ENCODE measurements at regions not wholly inside any gene's neighbourhood (a gene's known extent, or its start where the extent isn't known, plus 50 kb on each side); places are given as distances from the start of the nearest gene placed in this dataset.

DNA sequence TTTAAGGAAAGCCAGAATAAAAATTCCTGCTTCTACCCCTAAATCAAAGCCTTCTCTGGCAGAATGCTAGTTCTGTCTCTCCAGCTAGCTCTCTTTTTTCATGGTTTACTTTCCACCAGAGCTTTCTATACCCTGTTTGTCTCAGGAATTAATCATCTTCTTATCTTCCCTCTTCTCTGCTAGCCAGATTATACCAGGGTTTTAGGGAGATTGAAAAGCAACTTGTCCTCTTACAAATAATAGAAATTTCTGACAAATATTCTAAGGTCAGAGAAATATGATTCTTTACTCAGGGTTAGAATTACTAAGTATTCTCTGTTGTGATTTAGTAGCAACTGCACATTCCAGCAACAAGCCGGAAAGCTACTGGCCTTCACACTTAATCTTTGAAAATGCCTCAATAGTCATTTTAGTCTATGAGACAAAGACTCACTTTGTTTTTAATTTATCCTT lies 166.4 kb downstream of the TANC2 start:
- no peak for DNase-seq (ENCODE audit: low read depth)

DNA sequence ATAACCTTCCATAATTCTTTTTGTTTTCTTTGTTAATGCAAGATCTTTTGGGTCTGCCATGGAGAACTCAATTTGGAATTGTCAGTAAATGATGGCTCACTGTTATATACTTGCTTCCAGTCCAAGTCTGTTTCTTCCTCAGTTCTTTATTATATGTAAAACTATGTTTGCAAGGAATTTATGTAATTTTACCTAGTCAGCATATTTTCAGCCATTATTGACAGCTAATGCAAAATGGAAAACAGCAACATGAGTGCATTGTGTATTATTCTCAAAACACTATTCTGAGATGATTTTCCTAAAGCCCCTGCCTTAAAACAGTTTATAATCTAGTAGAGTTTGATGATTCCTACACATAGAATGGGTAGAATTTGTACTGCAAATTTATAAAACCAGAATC lies 167.5 kb downstream of the TANC2 start:
- no peak for DNase-seq (ENCODE audit: low read depth)

DNA sequence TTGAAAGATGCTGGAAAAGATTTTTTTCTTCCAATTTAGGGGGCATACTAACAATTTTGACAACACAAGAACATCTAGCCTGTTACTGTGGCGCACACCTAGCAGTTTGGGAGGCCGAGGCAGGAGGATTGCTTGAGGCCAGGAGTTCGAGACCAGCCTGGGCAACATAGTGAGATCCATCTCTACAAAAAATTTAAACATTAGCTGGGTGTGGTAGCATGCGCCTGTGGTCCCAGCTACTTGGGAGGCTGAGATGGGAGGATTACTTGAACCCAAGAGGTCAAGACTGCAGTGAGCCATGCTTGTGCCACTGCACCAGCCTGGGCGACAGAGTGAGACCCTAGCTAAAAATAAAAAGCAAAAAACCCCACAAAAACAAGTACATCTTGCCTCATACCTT lies 168.8 kb downstream of the TANC2 start:
- no peak for DNase-seq (ENCODE audit: low read depth)

DNA sequence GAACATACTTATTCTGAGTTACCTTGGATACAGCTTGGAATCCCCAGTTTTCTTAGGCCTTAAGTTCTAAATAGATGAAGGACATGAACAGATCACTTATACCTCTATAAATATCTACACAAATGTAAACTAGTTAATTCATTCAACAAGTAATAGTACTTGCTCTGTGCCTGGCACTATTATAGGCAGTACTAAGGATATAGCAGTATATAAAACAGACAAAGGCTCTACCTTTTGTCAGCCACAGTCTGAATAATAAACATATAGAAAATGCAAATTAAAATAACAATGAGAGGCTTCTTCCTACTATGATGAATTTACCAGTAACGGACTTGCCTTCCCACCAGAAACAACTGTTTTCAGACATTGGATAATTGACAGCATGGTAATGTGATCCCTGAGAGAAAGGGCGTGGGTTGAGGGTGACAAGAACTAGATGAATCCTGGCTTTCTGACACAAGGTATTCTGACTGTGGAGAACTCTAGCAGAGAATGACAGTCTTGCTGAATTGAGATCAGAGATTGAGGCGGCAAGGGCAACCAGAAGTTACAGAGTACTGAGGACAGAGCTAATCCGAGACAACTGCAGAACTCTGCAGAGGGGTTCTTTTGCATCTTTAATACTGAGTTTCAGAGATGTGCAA lies 170.5 kb downstream of the TANC2 start:
- no peak for DNase-seq (ENCODE audit: low read depth)

DNA sequence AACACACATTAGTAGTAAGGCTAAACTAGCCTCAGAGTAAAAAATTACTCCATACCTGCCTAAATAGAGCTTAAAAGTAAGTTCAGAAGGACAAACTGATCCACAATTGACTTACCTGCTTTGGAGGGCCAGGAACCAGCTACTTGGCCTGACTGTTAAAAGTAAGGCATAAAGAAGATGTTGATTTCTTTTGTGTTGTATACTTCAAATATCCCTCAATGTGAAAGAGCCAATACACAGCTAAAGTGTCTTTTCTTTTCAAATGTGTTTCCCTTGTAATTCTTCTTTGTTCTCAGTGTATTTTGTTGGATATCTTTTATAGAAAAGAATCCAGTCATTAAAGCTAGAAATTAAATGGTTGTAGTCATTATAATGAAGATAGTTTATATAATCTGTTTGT lies 171.1 kb downstream of the TANC2 start:
- DNase-seq (ENCODE audit: low read depth): no peak

DNA sequence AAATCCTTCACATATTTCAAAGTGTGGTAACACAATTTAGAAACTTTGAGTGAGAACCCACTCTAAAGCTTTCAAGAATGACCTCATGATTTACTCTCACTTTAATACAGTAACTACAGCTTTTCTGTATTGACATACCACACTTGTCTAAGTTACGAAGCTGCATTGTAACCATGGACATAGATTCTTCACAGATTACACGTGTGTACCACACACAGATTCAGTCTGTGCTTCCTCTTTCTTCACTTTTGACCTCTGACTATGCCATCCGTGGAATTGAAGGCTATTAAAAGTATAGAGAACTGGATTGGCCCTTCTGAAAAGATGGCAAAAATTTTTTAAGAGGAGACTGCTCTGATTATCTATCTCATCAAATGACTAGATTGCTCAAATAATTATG lies 172.7 kb downstream of the TANC2 start:
- DNase-seq (ENCODE audit: low read depth): no peak

- no peak for DNase-seq (ENCODE audit: low read depth)
Measured at GRCh38 chr17:63139356-63139755, 173.3 kb downstream of the TANC2 start.

DNA sequence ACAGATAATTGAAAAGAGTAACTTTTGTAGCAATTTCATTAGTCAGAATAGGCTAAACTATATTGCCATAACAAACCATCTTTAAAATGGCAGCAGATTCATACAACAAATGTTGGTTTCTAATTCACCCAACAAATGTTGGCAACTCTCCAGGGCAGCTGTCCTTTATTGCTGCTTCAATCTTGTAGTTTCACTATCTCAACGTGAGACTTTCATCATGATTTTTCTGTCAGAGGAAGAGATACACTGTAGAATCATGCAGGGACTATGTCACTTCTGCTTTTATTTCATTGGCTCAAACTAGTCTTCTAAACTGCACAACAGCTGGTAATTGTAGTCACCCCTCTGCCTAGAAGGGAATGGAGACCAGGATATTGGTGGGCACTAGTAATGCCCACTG lies 174.2 kb downstream of the TANC2 start:
- DNase-seq (ENCODE audit: low read depth): no peak

DNA sequence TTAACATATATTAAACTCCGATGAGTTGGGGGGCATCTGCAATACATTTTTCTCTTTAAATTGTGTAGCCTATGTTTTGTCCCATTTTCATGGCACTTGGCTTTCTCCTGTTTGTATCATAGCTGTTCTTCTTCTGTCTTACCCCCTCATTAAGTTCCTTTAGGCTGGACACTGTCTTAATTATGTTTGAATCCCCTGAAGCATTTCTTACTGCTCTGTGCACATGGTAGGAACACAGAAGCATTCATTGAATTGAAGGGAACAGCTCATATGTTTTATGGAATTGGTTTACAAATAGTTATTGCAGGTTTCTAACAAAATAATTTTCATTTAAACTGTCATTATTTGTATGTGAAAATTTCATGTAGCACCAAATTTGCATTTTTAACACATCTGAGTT lies 176.8 kb downstream of the TANC2 start:
- DNase-seq (ENCODE audit: low read depth): no peak

DNA sequence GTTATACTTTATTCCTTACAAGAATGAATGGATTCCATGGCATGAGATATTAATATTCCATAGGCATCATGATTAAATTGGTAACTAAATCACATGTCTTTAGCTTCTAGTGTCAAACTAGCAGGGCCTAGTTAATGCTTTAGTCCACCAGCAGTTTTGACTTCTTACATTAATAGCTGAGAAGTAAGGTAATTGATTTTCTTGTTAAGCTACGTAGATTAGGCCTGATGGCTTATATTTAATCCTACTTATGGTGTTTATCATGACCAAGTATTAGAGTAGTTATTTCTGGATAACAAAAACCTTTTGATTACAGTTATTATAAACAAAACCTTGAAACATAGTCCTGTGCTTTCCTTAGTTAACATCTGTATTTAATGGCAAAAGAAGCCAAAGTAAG lies 184.5 kb downstream of the TANC2 start:
- no peak for DNase-seq (ENCODE audit: low read depth)

DNA sequence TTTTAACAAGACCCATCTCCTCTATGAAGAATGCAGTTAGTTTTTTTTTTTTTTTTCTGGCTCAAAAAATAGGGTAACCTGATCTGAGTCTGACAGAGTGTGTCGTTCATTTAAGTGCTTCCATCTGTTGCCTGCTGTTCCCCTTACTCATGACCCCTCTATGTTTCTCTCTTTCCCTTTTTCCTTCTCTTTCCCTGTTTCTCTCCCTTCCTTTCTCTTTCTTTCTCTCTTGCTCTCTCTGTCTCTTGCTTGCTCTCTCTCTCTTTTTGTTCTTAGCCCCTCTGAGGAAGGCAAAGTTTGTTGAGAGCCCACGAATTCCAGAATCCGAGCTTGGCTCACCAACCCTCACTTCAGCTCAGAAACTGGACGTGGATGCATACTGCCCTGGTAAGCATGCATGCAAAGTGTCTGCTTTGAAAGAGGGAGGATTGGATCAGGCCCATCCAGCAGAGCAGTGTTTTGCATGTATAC lies 185.0 kb downstream of the TANC2 start:
- DNase-seq (ENCODE audit: low read depth): no peak

DNA sequence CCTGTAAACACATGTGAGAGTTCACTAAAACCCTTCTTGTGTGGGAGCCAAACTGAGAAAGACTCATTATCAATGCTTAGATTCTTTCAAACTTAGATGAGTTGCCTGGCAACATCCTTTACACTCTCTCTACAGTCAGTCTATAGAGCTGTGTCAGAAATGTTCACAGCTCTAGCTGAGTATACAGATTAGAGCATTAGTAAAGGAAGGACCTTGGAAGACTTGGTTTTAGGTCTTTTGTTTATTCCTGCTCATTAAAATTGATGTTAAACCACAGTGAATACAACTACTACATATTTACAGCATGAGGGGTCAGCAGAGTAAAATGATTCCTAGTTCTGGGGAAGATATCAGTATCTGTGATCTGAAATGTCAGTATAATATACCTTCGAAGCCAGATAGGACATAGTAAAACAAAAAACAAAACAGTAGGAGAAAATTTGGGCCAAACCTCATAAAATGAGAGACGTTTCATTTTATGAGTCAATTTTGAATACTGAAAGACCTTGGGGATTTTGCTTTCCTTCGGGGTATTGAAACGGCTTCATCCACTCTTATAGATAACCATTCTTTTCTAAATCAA lies 186.0 kb downstream of the TANC2 start:
- no peak for DNase-seq (ENCODE audit: low read depth)

DNA sequence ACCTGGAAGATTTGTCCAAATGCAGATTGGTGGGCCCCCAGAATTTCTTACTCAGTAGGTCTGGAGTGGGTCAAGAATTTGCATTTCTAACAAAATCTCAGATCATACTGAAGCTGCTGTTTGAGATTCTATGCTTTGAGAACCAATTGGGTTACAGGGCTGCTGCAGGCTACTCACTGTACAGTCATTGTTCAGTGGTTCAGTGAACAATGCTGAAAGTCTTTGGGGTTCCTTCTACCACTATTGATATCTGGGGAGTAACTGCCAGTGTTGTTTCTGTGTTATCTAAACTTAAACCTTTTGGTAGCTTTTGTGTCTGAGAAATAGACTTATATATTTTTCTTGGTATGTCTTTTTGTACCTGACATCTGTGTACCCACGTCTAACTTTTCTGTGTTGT lies 187.5 kb downstream of the TANC2 start:
- no peak for DNase-seq (ENCODE audit: low read depth)

GRCh38 chr17:63154586-63155244 lies 188.7 kb downstream of the TANC2 start:
- DNase-seq (ENCODE audit: low read depth): no peak

GRCh38 chr17:63156986-63157385 lies 191.0 kb downstream of the TANC2 start:
- DNase-seq (ENCODE audit: low read depth): no peak

DNA sequence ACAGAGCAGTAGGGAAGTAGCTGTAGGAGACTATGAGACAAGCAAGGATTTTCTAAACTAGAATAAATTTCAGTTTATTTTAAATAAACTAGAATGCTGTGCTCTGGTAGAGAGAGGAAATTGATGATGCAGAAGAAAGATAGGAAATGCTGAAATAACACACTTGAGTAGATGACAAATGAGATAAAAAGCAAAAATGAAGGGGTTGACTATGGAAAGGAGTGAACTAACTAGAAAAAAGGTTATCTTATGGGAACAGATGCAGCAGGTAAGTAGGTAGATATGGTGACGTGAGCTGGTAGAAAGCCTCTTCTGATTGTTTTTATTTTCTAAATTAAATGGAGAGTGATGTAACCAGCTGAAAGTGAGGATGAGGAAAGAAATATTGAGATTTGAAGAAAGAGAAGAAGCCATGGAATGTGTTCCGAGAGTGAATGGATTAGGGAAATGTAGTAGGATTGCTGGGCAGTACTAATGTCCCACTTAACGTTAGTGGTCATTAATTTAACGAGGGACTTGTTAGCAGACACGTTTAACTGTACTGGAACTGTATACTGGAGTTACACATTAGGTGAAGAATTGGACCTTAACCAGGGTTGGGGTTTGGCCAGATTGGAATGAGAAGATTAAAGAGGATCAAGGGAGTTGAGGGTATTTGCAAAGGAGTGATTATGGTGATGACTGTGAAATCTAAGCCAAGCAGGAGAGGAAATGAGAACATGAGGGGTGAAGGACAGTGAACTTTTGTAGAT lies 196.5 kb downstream of the TANC2 start:
- no peak for DNase-seq (ENCODE audit: low read depth)

DNA sequence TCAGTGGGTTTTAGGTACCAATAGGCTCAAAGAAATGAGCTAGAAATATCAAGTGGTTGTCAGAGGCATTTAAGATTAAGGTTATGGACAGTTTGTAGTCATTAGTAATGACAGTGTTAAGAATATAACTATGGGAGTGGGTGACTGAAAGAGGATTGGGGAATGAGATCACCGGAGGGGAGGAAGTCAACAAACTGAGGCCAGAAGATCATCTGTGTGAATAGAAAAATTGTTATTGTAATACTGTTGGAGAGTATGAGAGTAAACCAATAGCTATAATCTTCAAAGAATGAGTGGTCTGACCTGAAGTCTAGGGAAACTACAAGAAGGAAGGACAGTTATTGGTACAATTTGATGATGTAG lies 197.1 kb downstream of the TANC2 start:
- no peak for DNase-seq (ENCODE audit: low read depth)

DNA sequence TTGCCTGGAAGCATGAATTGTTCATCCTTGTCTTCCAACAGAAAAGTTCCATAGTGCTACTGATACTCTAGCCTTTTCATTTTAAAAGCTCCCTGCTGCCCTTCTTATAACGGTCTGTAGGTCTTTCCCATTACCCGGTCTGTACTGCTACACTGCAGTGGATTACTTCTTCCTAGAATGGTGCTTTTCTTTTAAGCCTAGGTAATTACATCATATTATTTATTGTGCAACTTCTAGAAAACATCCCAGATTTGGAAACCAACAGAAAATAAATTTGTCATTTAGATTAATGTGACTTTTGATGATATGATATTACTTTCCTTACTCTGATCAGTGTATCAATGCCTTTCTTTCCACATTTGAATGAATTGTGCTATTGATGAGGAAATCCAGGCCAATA lies 199.4 kb downstream of the TANC2 start:
- no peak for DNase-seq (ENCODE audit: low read depth)

DNA sequence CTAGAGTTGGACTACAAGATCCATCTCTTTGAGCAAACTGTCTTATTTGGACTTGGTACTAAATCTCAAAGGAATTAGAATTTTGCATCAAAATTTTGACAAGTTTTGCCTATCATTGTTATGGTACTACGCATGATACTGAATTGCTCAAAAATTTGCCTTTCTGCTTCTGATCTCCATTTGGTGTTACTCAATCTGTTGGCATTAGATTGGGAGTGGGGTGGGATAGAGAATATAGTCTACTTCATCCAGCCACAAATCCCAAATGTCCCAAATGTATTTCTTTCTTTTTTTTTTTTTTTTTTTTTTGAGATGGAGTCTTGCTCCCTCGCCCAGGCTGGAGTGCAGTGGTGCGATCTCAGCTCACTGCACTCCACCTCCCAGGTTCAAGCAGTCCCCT lies 204.8 kb downstream of the TANC2 start:
- no peak for DNase-seq (ENCODE audit: low read depth)

DNA sequence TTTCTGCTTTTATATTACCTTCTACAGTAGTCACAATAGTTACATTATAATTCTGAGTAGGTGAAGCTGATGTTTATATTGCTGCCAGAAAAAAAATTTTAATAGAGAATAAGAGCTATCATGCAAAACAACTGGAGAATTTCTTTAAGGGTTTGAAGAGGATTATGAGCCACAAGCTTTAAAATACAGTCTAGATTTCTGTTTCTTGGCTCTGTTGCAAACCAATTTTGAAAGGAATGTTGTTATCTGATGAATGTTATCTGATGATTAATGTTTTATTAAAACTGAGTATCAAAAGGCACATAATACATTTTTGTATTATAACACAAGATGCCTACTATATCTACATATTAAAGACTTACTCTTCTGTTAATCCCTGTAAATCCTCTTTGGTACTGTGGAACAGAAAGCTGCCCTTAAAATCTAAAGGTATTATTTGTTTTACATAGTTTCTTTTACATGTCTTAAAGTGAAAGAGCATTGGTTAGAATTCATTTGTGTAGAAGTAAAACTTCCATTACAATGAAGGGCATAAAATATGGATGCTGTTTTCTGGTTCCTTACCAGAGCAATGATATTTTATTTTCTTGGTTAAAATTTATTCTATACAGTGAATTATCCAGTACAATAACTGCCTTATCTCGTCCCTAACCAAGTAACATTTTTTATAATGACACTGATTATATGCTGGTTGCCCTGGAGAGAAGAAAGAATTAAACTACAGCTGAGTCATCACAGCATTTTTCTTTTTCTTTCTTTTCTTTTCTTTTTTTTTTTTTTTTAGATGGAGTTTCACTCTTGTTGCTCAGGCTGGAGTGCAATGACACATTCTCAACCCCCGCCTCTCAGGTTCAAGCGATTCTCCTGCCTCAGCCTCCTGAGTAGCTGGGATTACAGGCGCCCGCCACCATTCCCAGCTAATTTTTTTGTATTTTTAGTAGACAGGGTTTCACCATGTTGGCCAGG lies 205.7 kb downstream of the TANC2 start:
- DNase-seq (ENCODE audit: low read depth): no peak

DNA sequence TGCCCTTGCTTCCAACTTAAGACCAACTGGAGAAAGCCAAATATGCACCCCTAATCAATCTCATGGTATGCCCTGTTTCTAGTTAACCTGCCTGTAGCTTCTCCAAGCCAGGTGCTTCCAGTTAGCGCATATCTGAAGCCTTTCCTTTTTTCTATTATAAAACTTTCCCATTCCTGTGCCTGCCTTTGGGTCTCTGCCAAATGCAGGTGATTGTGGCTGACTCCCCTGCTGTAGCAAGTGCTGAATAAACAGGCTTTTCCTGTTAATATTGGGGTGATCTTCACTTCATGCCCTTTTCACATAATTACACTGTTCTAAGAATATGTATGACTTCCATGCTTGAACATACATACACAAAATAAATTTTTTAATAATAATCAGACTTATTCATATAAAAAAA lies 207.4 kb downstream of the TANC2 start:
- no peak for DNase-seq (ENCODE audit: low read depth)

DNA sequence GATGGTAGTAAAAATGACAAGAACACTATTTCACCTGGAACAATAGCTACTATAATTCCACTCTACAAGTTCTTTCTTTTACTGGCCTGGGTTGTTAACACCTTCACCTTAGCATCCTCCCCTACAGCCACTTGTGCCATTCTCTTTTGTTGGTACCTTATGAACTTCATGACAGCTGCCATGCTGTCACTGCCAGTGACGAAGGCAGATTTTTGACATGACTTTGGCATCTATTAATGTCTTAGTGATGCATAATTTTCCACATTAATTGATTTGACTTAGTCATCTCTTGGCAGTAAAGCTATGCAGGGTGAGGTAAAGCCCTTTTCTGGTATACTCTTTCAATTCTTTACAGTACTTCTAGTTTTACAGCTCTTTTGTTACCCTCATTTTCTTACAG lies 207.9 kb downstream of the TANC2 start:
- DNase-seq (ENCODE audit: low read depth): no peak
